GM21619 (cell line): ENCODE measurements at regions not wholly inside any gene's neighbourhood (a gene's known extent, or its start where the extent isn't known, plus 50 kb on each side); places are given as distances from the start of the nearest gene placed in this dataset.

Experiments
- ATAC-seq: cut with Tn5 transposase; IDR thresholded peaks from one replicate; pipeline ENCODE4 v1.9.1; 2021; ENCODE audit not compliant: unreplicated experiment

GRCh38 chr1:212557739-212558692 lies 50.5 kb upstream of the ATF3 start:
- ATAC-seq = peak; percentile 34

DNA sequence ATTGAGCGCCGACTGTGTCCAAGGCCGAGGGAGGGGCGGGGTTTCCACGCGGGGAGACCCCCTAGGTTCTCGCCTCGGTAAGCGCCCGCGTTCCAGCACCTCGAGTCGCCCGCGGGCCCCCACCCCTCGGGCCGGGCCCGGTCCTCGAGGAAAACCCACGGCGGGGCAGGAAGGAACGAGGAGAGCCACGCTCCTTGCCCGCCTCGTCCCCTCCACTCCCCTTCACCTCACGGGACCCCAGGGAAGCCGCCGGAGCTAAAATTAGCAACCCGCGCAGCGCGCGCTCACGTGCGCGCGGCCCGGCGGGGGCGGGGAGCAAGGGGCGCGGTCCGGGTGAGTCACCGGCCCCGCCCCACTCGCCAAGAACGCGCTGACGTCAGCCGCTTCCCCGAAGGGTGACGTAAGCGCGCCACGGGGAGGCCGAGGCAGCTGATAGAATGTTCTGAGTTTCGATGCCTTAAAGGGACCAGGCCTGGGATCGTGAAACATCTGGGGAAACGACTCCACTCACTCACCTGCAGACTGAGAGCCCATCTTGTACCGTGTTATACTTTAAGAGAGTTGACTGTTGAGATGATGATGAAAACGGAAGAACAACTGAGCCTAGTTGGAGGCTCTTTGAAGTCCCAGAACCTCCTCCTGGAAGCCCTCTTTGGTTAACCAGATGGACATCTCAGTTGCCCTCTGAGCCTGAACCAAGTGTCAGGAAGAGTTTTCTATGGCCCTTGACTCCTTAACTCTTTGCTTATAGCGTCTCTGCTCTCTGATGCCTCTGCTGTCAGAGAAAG lies 49.7 kb upstream of the ATF3 start:
- ATAC-seq = peak; percentile 93
